Peyer's patch (tissue), 4 donors: ENCODE measurements at regions not wholly inside any gene's neighbourhood (a gene's known extent, or its start where the extent isn't known, plus 50 kb on each side); places are given as distances from the start of the nearest gene placed in this dataset.

Source experiments
- DNase-seq, 3 donors: peaks; one replicate each; pipeline ENCODE4 v3.0.0-alpha.2; 2017 to 2019
- H3K27ac ChIP-seq, 4 donors: fragments of 200-600 bp; sonication (generic); one replicate each; pipeline ENCODE4 v1.5.1; 2016 to 2019
- H3K27me3 ChIP-seq, 2 donors: fragments of 200-600 bp; sonication (generic); one replicate each; pipeline ENCODE4 v1.5.1; 2019
- H3K36me3 ChIP-seq, 3 donors: fragments of 200-600 bp; sonication (generic); one replicate each; pipeline ENCODE4 v1.5.1; 2016 to 2019
- H3K4me1 ChIP-seq, 4 donors: fragments of 200-600 bp; sonication (generic); one replicate each; pipeline ENCODE4 v1.5.1; 2016 to 2019
- H3K4me3 ChIP-seq, 4 donors: fragments of 200-600 bp; sonication (generic); 1 replicate in 3 of 4; 2 replicates in 1 of 4; pipeline ENCODE4 v1.5.1; 2016 to 2019; ENCODE audit warnings: mild to moderate bottlenecking in 1 of 4
- H3K9me3 ChIP-seq, 4 donors: fragments of 200-600 bp; sonication (generic); one replicate each; pipeline ENCODE4 v1.5.1; 2016 to 2019; ENCODE audit warnings: mild to moderate bottlenecking in 1 of 4
- POLR2A ChIP-seq, 2 donors: fragments of 450-650 bp; IDR thresholded peaks; one replicate each; pipeline ENCODE4 v1.5.1; 2017; ENCODE audit warnings: antibody characterized with exemption in 2 of 2, mild to moderate bottlenecking in 2 of 2, moderate library complexity in 2 of 2
- TF ChIP-seq, protein P1 (sequence below), 6 experiments: fragments of 450-650 bp in 4 of 6; fragments of 200-600 bp in 2 of 6; sonication (generic) in 1 of 6; IDR thresholded peaks; one replicate each; pipeline ENCODE4 v1.5.1; 2017 to 2019; ENCODE audit warnings: antibody characterized with exemption in 6 of 6, mild to moderate bottlenecking in 3 of 6, moderate library complexity in 1 of 6

DNA sequence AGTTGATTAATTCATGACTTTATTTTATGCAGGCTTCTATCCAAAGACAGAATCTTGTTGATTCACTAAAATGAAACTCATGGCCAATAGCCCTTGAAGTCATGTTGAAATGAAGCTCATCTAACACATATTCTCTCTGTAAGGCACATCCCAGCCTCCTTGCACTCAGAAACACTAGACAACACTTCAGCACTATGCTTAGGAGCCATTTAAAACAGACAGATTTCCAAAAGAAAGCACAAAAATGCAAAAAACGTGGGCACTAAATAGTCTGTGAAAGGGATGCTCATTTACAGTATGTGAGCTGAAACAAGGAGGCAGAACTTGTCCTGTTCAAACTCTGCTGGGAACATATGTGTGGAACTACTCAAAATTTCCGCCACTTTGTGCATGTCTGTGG lies 124.4 kb downstream of the MYCN start:
- H3K27ac ChIP-seq: no peak overlapping the region
- H3K9me3 ChIP-seq: peaks cover 0 to 15% (median 4%) of the 10 kb centered on the region in 4 donors
- no peaks in the 10 kb centered on the region for H3K27me3 ChIP-seq
- TF ChIP-seq, protein P1, sequence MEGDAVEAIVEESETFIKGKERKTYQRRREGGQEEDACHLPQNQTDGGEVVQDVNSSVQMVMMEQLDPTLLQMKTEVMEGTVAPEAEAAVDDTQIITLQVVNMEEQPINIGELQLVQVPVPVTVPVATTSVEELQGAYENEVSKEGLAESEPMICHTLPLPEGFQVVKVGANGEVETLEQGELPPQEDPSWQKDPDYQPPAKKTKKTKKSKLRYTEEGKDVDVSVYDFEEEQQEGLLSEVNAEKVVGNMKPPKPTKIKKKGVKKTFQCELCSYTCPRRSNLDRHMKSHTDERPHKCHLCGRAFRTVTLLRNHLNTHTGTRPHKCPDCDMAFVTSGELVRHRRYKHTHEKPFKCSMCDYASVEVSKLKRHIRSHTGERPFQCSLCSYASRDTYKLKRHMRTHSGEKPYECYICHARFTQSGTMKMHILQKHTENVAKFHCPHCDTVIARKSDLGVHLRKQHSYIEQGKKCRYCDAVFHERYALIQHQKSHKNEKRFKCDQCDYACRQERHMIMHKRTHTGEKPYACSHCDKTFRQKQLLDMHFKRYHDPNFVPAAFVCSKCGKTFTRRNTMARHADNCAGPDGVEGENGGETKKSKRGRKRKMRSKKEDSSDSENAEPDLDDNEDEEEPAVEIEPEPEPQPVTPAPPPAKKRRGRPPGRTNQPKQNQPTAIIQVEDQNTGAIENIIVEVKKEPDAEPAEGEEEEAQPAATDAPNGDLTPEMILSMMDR (IDR thresholded peaks at IDR 0.05): no peak
- TF ChIP-seq POLR2A (IDR thresholded peaks at IDR 0.05): no peak
- no peaks in the 10 kb centered on the region for H3K36me3 ChIP-seq
- H3K4me1 ChIP-seq: no peaks in the 10 kb centered on the region
- no peak overlapping the region for H3K4me3 ChIP-seq
- no peak for DNase-seq

- Histone ChIP-seq H3K4me1 (no peaks in the 10 kb centered on the region), H3K9me3 (peaks cover 0 to 15% (median 4%) of the 10 kb centered on the region in 4 donors), H3K27ac (no peak overlapping the region), H3K4me3 (no peak overlapping the region), H3K27me3 (no peaks in the 10 kb centered on the region), H3K36me3 (no peaks in the 10 kb centered on the region)
- TF ChIP-seq, protein P1 (IDR thresholded peaks at IDR 0.05): no peak
- no peak for TF ChIP-seq POLR2A (IDR thresholded peaks at IDR 0.05)
- DNase-seq: no peak
Observed at GRCh38 chr2:16063955-16064633, 123.7 kb downstream of the MYCN start.

DNA sequence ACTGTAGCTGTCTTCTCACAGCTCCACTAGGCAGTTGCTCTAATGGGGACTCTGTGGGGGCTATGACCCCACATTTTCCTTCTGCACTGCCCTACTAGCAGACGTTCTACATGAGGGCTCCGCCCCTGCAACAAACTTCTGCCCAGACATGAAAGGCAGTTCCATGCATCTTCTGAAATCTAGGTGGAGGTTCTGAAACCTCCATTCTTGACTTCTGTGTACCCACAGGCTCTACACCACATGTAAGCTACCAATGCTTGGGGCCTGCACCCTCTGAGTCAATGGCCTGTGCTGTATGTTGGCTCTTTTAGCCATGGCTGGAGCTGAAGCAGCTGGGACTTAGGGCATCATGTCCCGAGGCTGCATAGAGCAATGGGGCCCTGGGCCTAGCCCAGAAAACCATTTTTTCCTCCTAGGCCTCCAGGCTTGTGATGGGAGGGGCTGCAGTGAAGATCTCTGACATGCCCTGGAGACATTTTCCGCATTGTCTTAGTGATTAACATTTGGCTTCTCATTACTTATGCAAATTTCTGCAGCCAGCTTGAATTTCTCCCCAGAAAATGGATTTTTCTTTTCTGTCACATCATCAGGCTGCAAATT lies 123.0 kb downstream of the MYCN start:
- H3K27me3 ChIP-seq: no peaks in the 10 kb centered on the region
- H3K4me1 ChIP-seq: no peaks in the 10 kb centered on the region
- H3K9me3 ChIP-seq: peaks cover 0 to 15% (median 4%) of the 10 kb centered on the region in 4 donors
- no peaks in the 10 kb centered on the region for H3K36me3 ChIP-seq
- H3K4me3 ChIP-seq: no peak overlapping the region
- TF ChIP-seq, protein P1 (IDR thresholded peaks at IDR 0.05): no peak
- no peak for TF ChIP-seq POLR2A (IDR thresholded peaks at IDR 0.05)
- no peak for DNase-seq
- no peak overlapping the region for H3K27ac ChIP-seq

DNA sequence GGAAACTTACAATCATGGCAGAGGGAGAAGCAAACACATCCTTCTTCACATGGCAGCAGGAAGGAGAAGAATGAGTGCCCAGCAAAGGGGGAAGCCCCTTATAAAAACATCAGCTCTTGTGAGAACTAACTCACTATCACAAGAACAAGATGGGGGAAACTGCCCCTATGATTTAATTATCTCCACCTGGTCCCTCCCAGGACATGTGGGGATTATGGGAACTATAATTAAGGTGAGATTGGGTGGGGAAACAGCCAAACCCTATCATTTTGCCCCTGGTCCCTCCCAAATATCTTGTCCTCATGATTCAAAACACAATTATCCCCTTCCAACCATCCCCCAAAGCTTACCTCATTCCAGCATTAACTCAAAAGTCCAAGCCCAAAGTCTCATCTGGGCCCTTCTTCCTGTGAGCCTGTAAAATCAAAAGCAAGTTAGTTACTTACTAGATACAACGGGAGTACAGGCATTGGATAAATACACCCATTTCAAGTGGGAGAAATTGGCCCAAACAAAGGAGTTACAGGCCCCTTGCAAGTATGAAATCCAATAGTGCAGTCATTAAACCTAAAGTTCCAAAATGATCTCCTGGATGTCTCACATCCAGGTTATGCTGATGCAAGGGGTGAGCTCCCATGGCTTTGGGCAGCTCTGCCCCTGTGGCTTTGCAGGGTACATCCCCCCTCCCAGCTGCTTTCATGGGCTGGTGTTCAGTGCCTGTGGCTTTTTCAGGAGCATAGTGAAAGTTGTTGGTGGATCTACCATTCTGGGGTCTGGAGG lies 122.3 kb downstream of the MYCN start:
- Histone ChIP-seq H3K4me3 (no peak overlapping the region), H3K4me1 (no peaks in the 10 kb centered on the region), H3K9me3 (peaks cover 0 to 15% (median 4%) of the 10 kb centered on the region in 4 donors), H3K36me3 (no peaks in the 10 kb centered on the region), H3K27ac (no peak overlapping the region), H3K27me3 (no peaks in the 10 kb centered on the region)
- DNase-seq: no peak
- no peak for TF ChIP-seq POLR2A (IDR thresholded peaks at IDR 0.05)
- TF ChIP-seq, protein P1 (IDR thresholded peaks at IDR 0.05): no peak

- Histone ChIP-seq H3K27ac (no peak overlapping the region), H3K4me1 (no peaks in the 10 kb centered on the region), H3K9me3 (peaks cover 0 to 15% (median 4%) of the 10 kb centered on the region in 4 donors), H3K27me3 (no peaks in the 10 kb centered on the region), H3K4me3 (no peak overlapping the region), H3K36me3 (no peaks in the 10 kb centered on the region)
- DNase-seq: no peak
- TF ChIP-seq, protein P1 (IDR thresholded peaks at IDR 0.05): no peak
- no peak for TF ChIP-seq POLR2A (IDR thresholded peaks at IDR 0.05)
Observed at GRCh38 chr2:16061441-16062217, 121.3 kb downstream of the MYCN start.
